GM23338 (cell line): ENCODE measurements at regions not wholly inside any gene's neighbourhood (a gene's known extent, or its start where the extent isn't known, plus 50 kb on each side); places are given as distances from the start of the nearest gene placed in this dataset.

Experiments
- ATAC-seq: fragments of 200-7000 bp; cut with Tn5 transposase; 3 replicates; pipeline ENCODE4 v1.9.1; 2020
- DNase-seq: peaks from one replicate; pipeline ENCODE4 v3.0.0-alpha.2; 2015; ENCODE audit warnings: low spot score
- H2AFZ ChIP-seq: fragments of 200-600 bp; sonication (generic); 2 replicates; pipeline ENCODE4 v1.8.0; 2016; ENCODE audit warnings: antibody characterized with exemption, mild to moderate bottlenecking, moderate library complexity
- H3F3A ChIP-seq: fragments of 200-600 bp; sonication (generic); replicated peaks from 2 replicates; pipeline ENCODE4 v1.8.0; 2017; ENCODE audit warnings: antibody characterized with exemption, mixed run types, low read depth
- H3K27ac ChIP-seq: fragments of 200-600 bp; sonication (generic); 2 replicates; pipeline ENCODE4 v1.6.1; 2016; ENCODE audit warnings: low read depth
- H3K27me3 ChIP-seq: fragments of 200-600 bp; sonication (generic); 2 replicates; pipeline ENCODE4 v1.8.0; 2016; ENCODE audit warnings: mild to moderate bottlenecking, mixed run types, moderate library complexity; ENCODE audit not compliant: insufficient read depth
- H3K36me3 ChIP-seq: fragments of 200-600 bp; sonication (generic); 2 replicates; pipeline ENCODE4 v1.8.0; 2016; ENCODE audit warnings: mild to moderate bottlenecking; ENCODE audit not compliant: insufficient read depth
- H3K4me1 ChIP-seq: fragments of 200-600 bp; sonication (generic); 2 replicates; pipeline ENCODE4 v1.8.0; 2016; ENCODE audit warnings: mild to moderate bottlenecking, moderate library complexity; ENCODE audit not compliant: insufficient read depth
- H3K4me2 ChIP-seq: fragments of 200-600 bp; sonication (generic); 2 replicates; pipeline ENCODE4 v1.7.1; 2017; ENCODE audit warnings: mixed run types
- H3K4me3 ChIP-seq: fragments of 200-600 bp; sonication (generic); 2 replicates; pipeline ENCODE4 v1.6.1; 2016; ENCODE audit warnings: mixed run types
- H3K79me2 ChIP-seq: fragments of 200-600 bp; sonication (generic); replicated peaks from 2 replicates; pipeline ENCODE4 v1.8.0; 2017; ENCODE audit warnings: mild to moderate bottlenecking; ENCODE audit not compliant: insufficient read depth
- H3K9me2 ChIP-seq: fragments of 200-600 bp; sonication (generic); 2 replicates; pipeline ENCODE4 v1.8.0; 2017; ENCODE audit not compliant: insufficient read depth
- H4K20me1 ChIP-seq: fragments of 200-600 bp; sonication (generic); replicated peaks from 2 replicates; pipeline ENCODE4 v1.8.0; 2017; ENCODE audit warnings: mild to moderate bottlenecking; ENCODE audit not compliant: insufficient read depth
- H3K27ac Mint-ChIP-seq: 2 replicates; pipeline ENCODE4 v1.8.0; 2020; ENCODE audit warnings: inconsistent platforms, mild to moderate bottlenecking, moderate library complexity, mixed read lengths
- H3K27me3 Mint-ChIP-seq: 3 replicates; pipeline ENCODE4 v1.8.0; 2022; ENCODE audit warnings: low read depth, mild to moderate bottlenecking, moderate library complexity, mixed read lengths, inconsistent platforms; ENCODE audit not compliant: insufficient read depth, poor library complexity
- H3K36me3 Mint-ChIP-seq: 3 replicates; pipeline ENCODE4 v1.8.0; 2021; ENCODE audit warnings: low read depth, mild to moderate bottlenecking, inconsistent platforms, moderate library complexity, mixed read lengths
- H3K4me1 Mint-ChIP-seq: 3 replicates; pipeline ENCODE4 v1.8.0; 2020; ENCODE audit warnings: mild to moderate bottlenecking, inconsistent platforms, mixed read lengths
- H3K4me3 Mint-ChIP-seq: 3 replicates; pipeline ENCODE4 v1.8.0; 2021; ENCODE audit warnings: moderate library complexity, mild to moderate bottlenecking, inconsistent platforms, mixed read lengths
- H3K9me3 Mint-ChIP-seq: 3 replicates; pipeline ENCODE4 v1.8.0; 2020; ENCODE audit warnings: moderate library complexity, mild to moderate bottlenecking, inconsistent platforms, mixed read lengths
- CREB1 ChIP-seq: fragments of 250-450 bp; sonication (Bioruptor Pico); IDR thresholded peaks from 2 replicates; pipeline ENCODE4 v1.5.0; 2020; ENCODE audit warnings: low read depth, mild to moderate bottlenecking, moderate library complexity
- CTCF ChIP-seq, 2 experiments: fragments of 200-600 bp in 1 of 2; sonication (generic) in 1 of 2; conservative IDR thresholded peaks; 2 replicates each; pipeline versions ENCODE4 v1.5.1 to v1.6.1; 2016 to 2017; ENCODE audit warnings: antibody characterized with exemption in 2 of 2, low read depth in 2 of 2, mild to moderate bottlenecking in 2 of 2, moderate library complexity in 1 of 2
- ETS1 ChIP-seq: IDR thresholded peaks from 2 replicates; pipeline ENCODE4 v1.6.1; 2016; ENCODE audit warnings: antibody characterized with exemption
- EZH2 ChIP-seq: fragments of 200-600 bp; sonication (generic); IDR thresholded peaks from one replicate; pipeline ENCODE4 v1.8.0; 2017; ENCODE audit warnings: antibody characterized with exemption, mild to moderate bottlenecking, low read depth; ENCODE audit not compliant: unreplicated experiment
- NANOG ChIP-seq: IDR thresholded peaks from 2 replicates; pipeline ENCODE4 v1.6.1; 2016; ENCODE audit warnings: antibody characterized with exemption, borderline replicate concordance
- POLR2AphosphoS5 ChIP-seq: IDR thresholded peaks from 2 replicates; pipeline ENCODE4 v1.6.1; 2016; ENCODE audit warnings: antibody characterized with exemption, low read depth
- REST ChIP-seq: IDR thresholded peaks from one replicate; pipeline ENCODE4 v1.6.1; 2018; ENCODE audit warnings: antibody characterized with exemption; ENCODE audit not compliant: unreplicated experiment
- STAT1 ChIP-seq: IDR thresholded peaks from one replicate; pipeline ENCODE4 v1.6.1; 2016; ENCODE audit warnings: antibody characterized with exemption; ENCODE audit not compliant: unreplicated experiment
- ZNF114 ChIP-seq: fragments of 250-450 bp; sonication (Bioruptor Pico); IDR thresholded peaks from 2 replicates; pipeline ENCODE4 v1.5.0; 2020; ENCODE audit warnings: mild to moderate bottlenecking, moderate library complexity
- ZNF331 ChIP-seq: fragments of 250-450 bp; sonication (Bioruptor Pico); IDR thresholded peaks from 2 replicates; pipeline ENCODE4 v1.5.0; 2020; ENCODE audit warnings: low read depth, mild to moderate bottlenecking, moderate library complexity

- Mint-ChIP-seq H3K9me3 (no peaks in the 10 kb centered on the region), H3K4me3 (no peak overlapping the region), H3K36me3 (no peaks in the 10 kb centered on the region), H3K27ac (no peak overlapping the region), H3K27me3 (no peaks in the 10 kb centered on the region), H3K4me1 (peaks cover 15% of the 10 kb centered on the region)
- ATAC-seq (no peak), DNase-seq (no peak)
- no peaks in the 10 kb centered on the region for H3F3A ChIP-seq
- no peak overlapping the region for H3K4me3 ChIP-seq
- no peaks in the 10 kb centered on the region for H3K36me3 ChIP-seq
- H4K20me1 ChIP-seq, result no peaks in the 10 kb centered on the region
- H3K27ac ChIP-seq, result no peak overlapping the region
- no peak overlapping the region for H3K4me2 ChIP-seq
- TF ChIP-seq ZNF114 (CRISPR knock-in tag), result no peak
- no peak for TF ChIP-seq CREB1 (CRISPR knock-in tag)
- TF ChIP-seq ETS1, result no peak
- no peak for TF ChIP-seq NANOG
- TF ChIP-seq REST, result no peak
- TF ChIP-seq CTCF (conservative IDR thresholded peaks at IDR 0.05; ENCODE audit: low read depth in 2 of 2), result no peak
- no peak for TF ChIP-seq POLR2AphosphoS5
- TF ChIP-seq STAT1, result no peak
- no peak for TF ChIP-seq EZH2
- no peak for TF ChIP-seq ZNF331 (CRISPR knock-in tag)
- no peaks in the 10 kb centered on the region for H3K79me2 ChIP-seq
- peaks cover 4% of the 10 kb centered on the region for H3K4me1 ChIP-seq
- H3K27me3 ChIP-seq, result no peaks in the 10 kb centered on the region
- H2AFZ ChIP-seq, result no peak overlapping the region
- no peaks in the 10 kb centered on the region for H3K9me2 ChIP-seq
Measured at GRCh38 chr3:86229775-86230094, 761.2 kb downstream of the VGLL3 start.
